Sigmoid colon (tissue), 4 donors: ENCODE measurements at regions not wholly inside any gene's neighbourhood (a gene's known extent, or its start where the extent isn't known, plus 50 kb on each side); places are given as distances from the start of the nearest gene placed in this dataset.

Source experiments
- CTCF ChIP-seq, 4 experiments: fragments of 450-650 bp in 3 of 4; fragments of 200-600 bp in 1 of 4; IDR thresholded peaks; one replicate each; pipeline ENCODE4 v1.5.1; 2016 to 2019; ENCODE audit warnings: antibody characterized with exemption in 4 of 4, mild to moderate bottlenecking in 3 of 4, moderate library complexity in 2 of 4
- POLR2A ChIP-seq, 2 donors: fragments of 450-650 bp; IDR thresholded peaks; one replicate each; pipeline ENCODE4 v1.6.1; 2016; ENCODE audit warnings: antibody characterized with exemption in 2 of 2, mild to moderate bottlenecking in 2 of 2, moderate library complexity in 2 of 2
- POLR2AphosphoS5 ChIP-seq, 4 donors: sonication (generic); formaldehyde crosslinking; IDR thresholded peaks; one replicate each; pipeline ENCODE4 v1.6.1; 2017; ENCODE audit warnings: antibody characterized with exemption in 4 of 4

GRCh38 chr16:74165566-74166080 lies 131.0 kb upstream of the PSMD7 start:
- TF ChIP-seq POLR2AphosphoS5 (IDR thresholded peaks at IDR 0.05) (no peak), CTCF (IDR thresholded peaks at IDR 0.05) (no peak), POLR2A (IDR thresholded peaks at IDR 0.05) (no peak)
